ENCODE measurements at regions not wholly inside any gene's neighbourhood (a gene's known extent, or its start where the extent isn't known, plus 50 kb on each side); places are given as distances from the start of the nearest gene placed in this dataset.
A peak's percentile ranks its signal among the peaks of the same experiment; 100 is the strongest.

DNA sequence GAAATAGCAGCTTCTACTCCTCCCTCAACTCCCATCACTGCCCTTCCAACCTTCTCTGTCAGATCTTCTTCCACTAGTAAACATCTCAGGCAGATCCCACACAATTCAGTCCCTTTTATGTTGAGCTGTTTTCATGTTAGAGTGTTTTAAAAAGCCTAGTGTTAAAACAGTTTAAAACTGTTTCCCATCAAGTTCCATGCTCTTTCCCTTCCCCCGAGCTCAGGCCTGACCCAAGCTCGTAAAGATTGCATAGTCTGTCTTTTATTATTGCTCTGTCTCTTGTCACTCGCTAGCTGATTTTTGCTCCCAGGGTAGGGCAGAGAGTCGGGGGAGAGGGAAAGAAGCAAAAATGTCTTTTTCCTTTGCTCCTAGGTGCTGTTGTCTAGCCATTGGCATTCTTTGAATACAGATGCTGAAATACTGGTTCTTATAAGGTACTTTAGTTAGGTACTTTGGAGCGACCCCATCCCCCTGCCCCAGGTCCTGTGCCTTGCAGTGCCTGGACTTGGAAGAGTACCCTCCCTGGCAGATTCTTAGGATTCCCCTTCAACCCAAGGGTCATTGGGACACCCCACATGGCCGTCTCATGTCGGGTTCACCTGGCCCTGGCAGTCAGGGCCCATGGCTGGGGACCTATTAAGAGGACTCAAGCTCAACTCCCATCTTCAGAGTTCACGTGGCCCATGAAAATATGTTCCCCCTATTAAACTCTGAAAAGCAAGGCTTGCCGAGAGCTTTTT is 101.2 kb upstream of the ARMC2 start:
- intact Hi-C loops (cut with micrococcal nuclease): no loop called here
- no peaks in the 10 kb centered on the region for H3K27me3 ChIP-seq (ENCODE audit: insufficient read depth, low read length)
- no peaks in the 10 kb centered on the region for H3K36me3 ChIP-seq (ENCODE audit: insufficient read depth, low read length)
- no peaks in the 10 kb centered on the region for H3K9me3 ChIP-seq (ENCODE audit: control insufficient read depth in 1 of 2, low read length in 2 of 2)
- Mint-ChIP-seq H3K27me3 (peaks cover 7 to 8% of the 10 kb centered on the region in 2 donors), H3K27ac (peak overlapping the region in 1 of 7 donors; percentile 26), H3K36me3 (no peaks in the 10 kb centered on the region), H3K4me3 (no peak overlapping the region), H3K4me1 (no peaks in the 10 kb centered on the region), H3K9me3 (no peaks in the 10 kb centered on the region)
- no peak for DNase-seq
- ChIA-PET POLR2A (ENCODE audit: partially characterized antibody) (no interaction called here), CTCF (ENCODE audit: partially characterized antibody) (no interaction called here)
- no peak overlapping the region for H3K27ac ChIP-seq (ENCODE audit: low read depth, low read length)
- H3K4me1 ChIP-seq (ENCODE audit: insufficient read depth, low read length): no peaks in the 10 kb centered on the region
- H3K4me3 ChIP-seq (ENCODE audit: low read length in 2 of 2): no peak overlapping the region

DNA sequence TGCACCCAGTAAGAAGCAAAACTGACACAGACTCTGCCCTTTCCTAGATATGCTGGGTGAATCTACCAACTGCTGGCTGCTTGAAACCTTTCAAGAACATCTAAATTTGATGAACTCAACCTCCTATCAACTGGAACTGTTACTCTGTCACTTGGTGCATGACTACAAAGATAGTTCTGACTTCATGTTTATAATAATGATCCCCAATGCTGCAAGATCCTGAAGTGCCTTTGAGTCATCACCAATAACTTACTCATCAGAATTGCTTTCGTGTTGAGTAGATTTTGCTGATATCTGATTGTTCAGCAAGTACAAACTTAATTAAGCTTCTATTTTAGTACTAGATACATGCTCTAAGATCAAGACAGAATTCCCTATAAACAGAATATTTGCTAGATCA is 100.2 kb upstream of the ARMC2 start:
- no peak overlapping the region for H3K27ac ChIP-seq (ENCODE audit: low read depth, low read length)
- intact Hi-C loops (cut with micrococcal nuclease): no loop called here
- no peaks in the 10 kb centered on the region for H3K9me3 ChIP-seq (ENCODE audit: control insufficient read depth in 1 of 2, low read length in 2 of 2)
- no peak overlapping the region for H3K4me3 ChIP-seq (ENCODE audit: low read length in 2 of 2)
- no peaks in the 10 kb centered on the region for H3K4me1 ChIP-seq (ENCODE audit: insufficient read depth, low read length)
- CTCF ChIA-PET (ENCODE audit: partially characterized antibody): no interaction called here
- Mint-ChIP-seq H3K9me3 (no peaks in the 10 kb centered on the region), H3K27ac (no peak overlapping the region), H3K36me3 (no peaks in the 10 kb centered on the region), H3K4me1 (no peaks in the 10 kb centered on the region), H3K4me3 (no peak overlapping the region), H3K27me3 (peaks cover 7 to 8% of the 10 kb centered on the region in 2 donors)
- H3K36me3 ChIP-seq (ENCODE audit: insufficient read depth, low read length): no peaks in the 10 kb centered on the region
- DNase-seq: no peak
- H3K27me3 ChIP-seq (ENCODE audit: insufficient read depth, low read length): no peaks in the 10 kb centered on the region
- POLR2A ChIA-PET (ENCODE audit: partially characterized antibody): no interaction called here

DNA sequence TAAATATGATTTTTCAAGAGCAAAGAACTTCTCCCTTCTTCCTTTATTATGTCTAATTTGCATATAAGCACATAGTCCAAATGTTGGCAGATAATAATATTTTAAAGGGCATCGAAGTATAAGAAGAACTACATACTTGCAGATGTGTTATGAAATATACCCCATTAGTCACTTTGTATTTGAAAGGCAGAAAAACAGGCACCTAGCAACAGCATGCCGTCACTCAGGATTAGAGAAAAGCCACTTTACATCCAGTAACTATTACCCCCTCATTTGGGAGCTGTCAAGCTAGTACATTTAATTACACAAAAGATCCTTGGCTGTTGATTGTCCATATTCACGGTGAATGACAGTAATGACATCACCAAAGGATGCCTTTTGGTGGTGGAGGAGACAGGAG is 99.3 kb upstream of the ARMC2 start:
- Mint-ChIP-seq H3K9me3 (no peaks in the 10 kb centered on the region), H3K27me3 (peaks cover 3 to 7% of the 10 kb centered on the region in 2 donors), H3K36me3 (no peaks in the 10 kb centered on the region), H3K27ac (no peak overlapping the region), H3K4me1 (no peaks in the 10 kb centered on the region), H3K4me3 (no peak overlapping the region)
- no peaks in the 10 kb centered on the region for H3K27me3 ChIP-seq (ENCODE audit: insufficient read depth, low read length)
- intact Hi-C loops (cut with micrococcal nuclease): no loop called here
- no peaks in the 10 kb centered on the region for H3K36me3 ChIP-seq (ENCODE audit: insufficient read depth, low read length)
- no peak overlapping the region for H3K27ac ChIP-seq (ENCODE audit: low read depth, low read length)
- H3K4me1 ChIP-seq (ENCODE audit: insufficient read depth, low read length): no peaks in the 10 kb centered on the region
- no peaks in the 10 kb centered on the region for H3K9me3 ChIP-seq (ENCODE audit: control insufficient read depth in 1 of 2, low read length in 2 of 2)
- ChIA-PET POLR2A (ENCODE audit: partially characterized antibody) (no interaction called here), CTCF (ENCODE audit: partially characterized antibody) (no interaction called here)
- H3K4me3 ChIP-seq (ENCODE audit: low read length in 2 of 2): no peak overlapping the region
- DNase-seq: no peak

DNA sequence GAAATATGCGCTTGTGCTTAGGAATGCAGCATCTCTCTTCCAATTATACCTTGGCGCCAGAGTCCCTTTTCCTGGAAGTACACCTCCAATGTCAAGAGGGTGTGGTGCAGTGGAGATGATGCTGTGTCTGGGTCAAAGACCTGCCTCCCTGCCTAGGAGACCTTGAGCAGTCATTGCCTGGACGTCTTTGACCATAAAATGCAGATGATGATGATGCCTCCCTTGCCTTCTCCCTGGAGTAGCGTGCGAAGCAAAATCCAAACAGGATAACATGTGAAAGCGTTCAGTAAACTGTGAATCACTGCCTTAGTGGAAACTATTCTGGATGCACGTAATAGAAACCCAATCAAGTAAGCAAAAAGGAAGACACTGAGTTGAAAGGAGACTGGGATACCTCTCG is 97.4 kb upstream of the ARMC2 start:
- H3K27me3 Mint-ChIP-seq: peaks cover 3 to 4% of the 10 kb centered on the region in 2 donors
- Histone ChIP-seq H3K27me3 (ENCODE audit: insufficient read depth, low read length) (no peaks in the 10 kb centered on the region), H3K27ac (ENCODE audit: low read depth, low read length) (no peak overlapping the region), H3K9me3 (ENCODE audit: control insufficient read depth in 1 of 2, low read length in 2 of 2) (no peaks in the 10 kb centered on the region), H3K36me3 (ENCODE audit: insufficient read depth, low read length) (no peaks in the 10 kb centered on the region), H3K4me3 (ENCODE audit: low read length in 2 of 2) (no peak overlapping the region), H3K4me1 (ENCODE audit: insufficient read depth, low read length) (no peaks in the 10 kb centered on the region)
- no peaks in the 10 kb centered on the region for H3K9me3 Mint-ChIP-seq
- intact Hi-C loops (cut with micrococcal nuclease): no loop called here
- no peak for DNase-seq
- ChIA-PET CTCF (ENCODE audit: partially characterized antibody) (no interaction called here), POLR2A (ENCODE audit: partially characterized antibody) (no interaction called here)
- no peaks in the 10 kb centered on the region for H3K4me1 Mint-ChIP-seq
- no peaks in the 10 kb centered on the region for H3K36me3 Mint-ChIP-seq
- H3K4me3 Mint-ChIP-seq: no peak overlapping the region
- H3K27ac Mint-ChIP-seq: no peak overlapping the region

DNA sequence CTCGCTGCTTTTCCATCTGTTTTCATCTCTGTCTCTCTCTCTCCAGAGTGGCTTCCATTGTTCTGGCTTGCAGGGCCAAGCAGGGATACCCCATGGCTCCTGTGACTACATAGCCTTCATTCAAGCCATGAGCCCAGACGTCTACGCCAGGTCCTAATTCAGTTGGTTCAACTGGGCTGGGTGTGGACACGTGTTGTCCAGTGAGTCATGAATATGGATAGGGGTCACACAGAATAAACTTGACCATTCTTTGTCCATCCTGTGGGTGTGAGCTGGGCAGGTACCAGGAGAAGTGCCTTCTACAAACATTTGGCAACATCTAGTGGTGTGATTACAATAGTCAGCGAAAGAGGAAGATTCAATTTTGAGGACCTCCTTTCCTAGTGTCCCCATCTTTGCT is 96.9 kb upstream of the ARMC2 start:
- no peaks in the 10 kb centered on the region for H3K27me3 ChIP-seq (ENCODE audit: insufficient read depth, low read length)
- ChIA-PET CTCF (ENCODE audit: partially characterized antibody) (no interaction called here), POLR2A (ENCODE audit: partially characterized antibody) (interaction anchor here (0.6 kb wide), 1 partner anchor 189 kb away, joined by 3 read pairs; no protein-coding TSS in a partner anchor)
- no peaks in the 10 kb centered on the region for H3K4me1 ChIP-seq (ENCODE audit: insufficient read depth, low read length)
- Mint-ChIP-seq H3K36me3 (no peaks in the 10 kb centered on the region), H3K27me3 (peaks cover 3 to 4% of the 10 kb centered on the region in 2 donors), H3K9me3 (no peaks in the 10 kb centered on the region), H3K4me3 (no peak overlapping the region), H3K27ac (no peak overlapping the region), H3K4me1 (no peaks in the 10 kb centered on the region)
- intact Hi-C loops (cut with micrococcal nuclease): no loop called here
- no peak for DNase-seq
- H3K4me3 ChIP-seq (ENCODE audit: low read length in 2 of 2): no peak overlapping the region
- no peaks in the 10 kb centered on the region for H3K36me3 ChIP-seq (ENCODE audit: insufficient read depth, low read length)
- no peak overlapping the region for H3K27ac ChIP-seq (ENCODE audit: low read depth, low read length)
- no peaks in the 10 kb centered on the region for H3K9me3 ChIP-seq (ENCODE audit: control insufficient read depth in 1 of 2, low read length in 2 of 2)

DNA sequence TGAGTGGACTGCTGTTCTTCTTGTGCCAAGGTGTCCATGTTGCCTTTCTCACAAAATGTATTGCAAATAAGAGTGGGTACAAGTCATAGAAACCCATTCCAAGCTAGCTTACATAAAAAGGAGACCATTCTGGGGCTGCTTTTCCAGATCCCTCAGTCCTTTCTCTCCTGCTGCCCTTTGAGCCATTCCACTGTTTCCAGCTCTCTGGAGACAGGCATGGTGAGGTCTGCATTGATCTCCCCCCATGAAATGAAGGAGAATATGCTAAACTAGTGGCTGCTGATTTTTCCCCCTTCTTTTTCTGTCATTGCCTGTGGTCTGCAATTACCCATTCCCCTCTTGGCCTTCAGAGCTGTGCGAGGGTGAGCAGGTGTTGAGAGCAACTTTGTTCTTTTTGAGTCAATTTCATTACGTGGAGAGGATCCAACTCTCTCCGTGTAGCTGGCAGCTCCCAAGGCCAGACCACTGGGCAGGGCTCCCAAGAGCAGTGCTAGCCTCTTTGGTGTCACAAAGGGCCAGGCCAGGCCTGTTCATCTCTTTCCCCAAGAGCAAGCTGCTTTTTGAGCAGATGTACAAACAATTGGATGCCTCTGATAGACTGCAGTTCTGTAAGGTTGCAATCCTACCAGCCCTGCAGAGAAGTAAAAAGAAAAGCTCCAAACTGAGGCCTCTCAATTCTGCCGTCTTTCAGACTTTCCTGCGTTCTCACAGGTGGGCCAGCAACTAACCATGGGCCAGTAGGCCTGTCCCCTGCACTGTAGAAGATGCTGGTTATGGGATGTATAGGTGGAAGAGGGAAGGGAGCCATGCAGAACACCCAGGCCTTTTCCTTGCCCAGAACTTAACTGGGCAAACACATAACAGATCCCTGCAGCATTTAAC is 96.1 kb upstream of the ARMC2 start:
- Mint-ChIP-seq H3K27me3 (peaks cover 4% of the 10 kb centered on the region in 2 donors), H3K36me3 (no peaks in the 10 kb centered on the region), H3K4me1 (no peaks in the 10 kb centered on the region), H3K9me3 (no peaks in the 10 kb centered on the region), H3K4me3 (no peak overlapping the region), H3K27ac (no peak overlapping the region)
- ChIA-PET POLR2A (ENCODE audit: partially characterized antibody) (interaction anchor here (0.6 kb wide), 1 partner anchor 190 kb away, joined by 3 read pairs; no protein-coding TSS in a partner anchor), CTCF (ENCODE audit: partially characterized antibody) (no interaction called here)
- no peaks in the 10 kb centered on the region for H3K27me3 ChIP-seq (ENCODE audit: insufficient read depth, low read length)
- H3K27ac ChIP-seq (ENCODE audit: low read depth, low read length): no peak overlapping the region
- intact Hi-C loops (cut with micrococcal nuclease): no loop called here
- H3K36me3 ChIP-seq (ENCODE audit: insufficient read depth, low read length): no peaks in the 10 kb centered on the region
- no peaks in the 10 kb centered on the region for H3K9me3 ChIP-seq (ENCODE audit: control insufficient read depth in 1 of 2, low read length in 2 of 2)
- DNase-seq: no peak
- no peak overlapping the region for H3K4me3 ChIP-seq (ENCODE audit: low read length in 2 of 2)
- H3K4me1 ChIP-seq (ENCODE audit: insufficient read depth, low read length): no peaks in the 10 kb centered on the region

DNA sequence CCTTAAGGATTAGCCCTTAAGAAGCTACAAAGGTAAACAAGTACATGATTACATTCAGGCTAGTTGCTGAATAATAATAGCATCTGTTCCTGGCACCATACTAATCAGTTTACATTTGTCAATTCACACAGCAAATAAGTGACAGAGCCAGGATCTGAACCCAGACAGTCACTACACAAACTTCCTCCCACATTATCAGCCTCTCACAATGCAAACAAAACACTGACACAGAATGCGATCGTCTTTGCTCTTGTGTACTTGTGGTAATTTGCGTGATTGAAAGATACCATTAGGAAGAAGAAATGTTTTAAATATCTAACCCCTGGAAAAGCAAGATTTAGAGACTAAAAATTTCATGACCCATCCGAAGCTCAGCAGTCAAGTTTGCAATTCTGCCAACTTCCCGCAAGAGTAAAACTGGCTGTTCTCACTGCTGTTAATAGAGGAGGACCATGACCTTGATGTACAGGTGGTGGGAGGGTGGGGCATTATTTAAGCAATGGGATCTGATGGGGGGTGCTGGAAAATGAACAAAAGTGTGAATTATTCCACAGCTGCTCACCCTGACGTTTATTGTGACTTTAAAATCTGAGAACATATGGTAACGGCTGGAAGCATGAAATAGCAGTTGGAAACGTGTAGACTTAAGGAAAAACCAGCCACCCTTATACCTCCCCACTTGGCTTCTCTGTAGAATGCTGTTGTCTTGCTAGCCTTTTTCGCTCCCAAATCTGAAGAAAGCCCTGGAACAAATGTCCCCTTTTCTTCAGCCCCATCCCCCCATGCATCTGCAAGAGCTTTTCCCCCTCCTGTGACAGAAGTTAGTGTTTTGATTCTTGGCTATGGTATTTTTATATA is 95.3 kb upstream of the ARMC2 start:
- intact Hi-C loops (cut with micrococcal nuclease): no loop called here
- DNase-seq: no peak
- POLR2A ChIA-PET (ENCODE audit: partially characterized antibody): no interaction called here
- no peaks in the 10 kb centered on the region for H3K4me1 ChIP-seq (ENCODE audit: insufficient read depth, low read length)
- H3K4me3 Mint-ChIP-seq: no peak overlapping the region
- H3K4me1 Mint-ChIP-seq: no peaks in the 10 kb centered on the region
- CTCF ChIA-PET (ENCODE audit: partially characterized antibody): no interaction called here
- H3K36me3 ChIP-seq (ENCODE audit: insufficient read depth, low read length): no peaks in the 10 kb centered on the region
- peaks cover 2 to 4% of the 10 kb centered on the region in 2 donors for H3K27me3 Mint-ChIP-seq
- no peak overlapping the region for H3K27ac Mint-ChIP-seq
- H3K4me3 ChIP-seq (ENCODE audit: low read length in 2 of 2): no peak overlapping the region
- no peaks in the 10 kb centered on the region for H3K27me3 ChIP-seq (ENCODE audit: insufficient read depth, low read length)
- no peaks in the 10 kb centered on the region for H3K9me3 Mint-ChIP-seq
- H3K9me3 ChIP-seq (ENCODE audit: control insufficient read depth in 1 of 2, low read length in 2 of 2): no peaks in the 10 kb centered on the region
- no peaks in the 10 kb centered on the region for H3K36me3 Mint-ChIP-seq
- H3K27ac ChIP-seq (ENCODE audit: low read depth, low read length): no peak overlapping the region
